ENCODE measurements at regions not wholly inside any gene's neighbourhood (a gene's known extent, or its start where the extent isn't known, plus 50 kb on each side); places are given as distances from the start of the nearest gene placed in this dataset.

GRCh38 chr9:71383308-71383940, 262.0 kb upstream of the TRPM3 start:
- POLR2A ChIA-PET (ENCODE audit: unreplicated experiment): no interaction called here
- TF ChIP-seq EZH2 (IDR thresholded peaks at IDR 0.05; ENCODE audit: low read length, unreplicated experiment) (no peak), CTCF (conservative IDR thresholded peaks at IDR 0.05; ENCODE audit: low read depth, low read length) (no peak), EZH2phosphoT487 (IDR thresholded peaks at IDR 0.05; ENCODE audit: borderline replicate concordance, low read length) (no peak)
- Histone ChIP-seq H3F3A (ENCODE audit: low read length, unreplicated experiment) (no peaks in the 10 kb centered on the region), H3K9me2 (replicated peaks; ENCODE audit: low read length) (no peaks in the 10 kb centered on the region), H3K27me3 (ENCODE audit: low read length) (peaks cover 8% of the 10 kb centered on the region), H3K9me3 (ENCODE audit: low read length) (no peaks in the 10 kb centered on the region), H2AFZ (ENCODE audit: low read length) (no peak overlapping the region), H4K20me1 (ENCODE audit: low read length) (no peaks in the 10 kb centered on the region), H3K4me2 (ENCODE audit: low read length) (no peak overlapping the region), H3K79me2 (ENCODE audit: low read length) (no peaks in the 10 kb centered on the region), H3K9ac (ENCODE audit: low read length) (no peak overlapping the region), H3K4me3 (ENCODE audit: low read length) (no peak overlapping the region), H3K4me1 (ENCODE audit: insufficient read depth, low read length) (no peaks in the 10 kb centered on the region), H3K27ac (ENCODE audit: low read length) (no peak overlapping the region), H3K36me3 (ENCODE audit: low read depth, low read length) (no peaks in the 10 kb centered on the region)
- CTCF ChIA-PET: no interaction called here
- BruUV-seq (replicated peaks): no TSS peak
- intact Hi-C loops (cut with micrococcal nuclease): no loop called here
- ATAC-seq (no peak), DNase-seq (no peak)

- H3K36me3 ChIP-seq (ENCODE audit: low read depth, low read length): no peaks in the 10 kb centered on the region
- CTCF ChIA-PET: no interaction called here
- DNase-seq: no peak
- ATAC-seq: no peak
- intact Hi-C loops (cut with micrococcal nuclease): no loop called here
- H3K4me3 ChIP-seq (ENCODE audit: low read length): no peak overlapping the region
- no peaks in the 10 kb centered on the region for H4K20me1 ChIP-seq (ENCODE audit: low read length)
- POLR2A ChIA-PET (ENCODE audit: unreplicated experiment): no interaction called here
- H3K27me3 ChIP-seq (ENCODE audit: low read length): peaks cover 7% of the 10 kb centered on the region; the same call in 1 of the 2 replicates
- H3K79me2 ChIP-seq (ENCODE audit: low read length): no peaks in the 10 kb centered on the region
- H3K9ac ChIP-seq (ENCODE audit: low read length): no peak overlapping the region
- no peaks in the 10 kb centered on the region for H3K9me3 ChIP-seq (ENCODE audit: low read length)
- H3F3A ChIP-seq (ENCODE audit: low read length, unreplicated experiment): no peaks in the 10 kb centered on the region
- H3K4me2 ChIP-seq (ENCODE audit: low read length): no peak overlapping the region
- H3K9me2 ChIP-seq (replicated peaks; ENCODE audit: low read length): no peaks in the 10 kb centered on the region
- no peak overlapping the region for H2AFZ ChIP-seq (ENCODE audit: low read length)
- H3K4me1 ChIP-seq (ENCODE audit: insufficient read depth, low read length): no peaks in the 10 kb centered on the region
- no peak overlapping the region for H3K27ac ChIP-seq (ENCODE audit: low read length)
- no peak for TF ChIP-seq EZH2phosphoT487 (IDR thresholded peaks at IDR 0.05; ENCODE audit: borderline replicate concordance, low read length)
- no peak for TF ChIP-seq CTCF (conservative IDR thresholded peaks at IDR 0.05; ENCODE audit: low read depth, low read length)
- TF ChIP-seq EZH2 (IDR thresholded peaks at IDR 0.05; ENCODE audit: low read length, unreplicated experiment): no peak
- no TSS peak for BruUV-seq (replicated peaks)
These were observed 246.7 kb upstream of the TRPM3 start for GRCh38 chr9:71368157-71368556.

GRCh38 chr9:71364186-71364955, 242.9 kb upstream of the TRPM3 start:
- Histone ChIP-seq H3K4me2 (ENCODE audit: low read length) (no peak overlapping the region), H3K4me3 (ENCODE audit: low read length) (no peak overlapping the region), H3F3A (ENCODE audit: low read length, unreplicated experiment) (no peaks in the 10 kb centered on the region), H3K27ac (ENCODE audit: low read length) (no peak overlapping the region), H3K36me3 (ENCODE audit: low read depth, low read length) (no peaks in the 10 kb centered on the region), H2AFZ (ENCODE audit: low read length) (no peak overlapping the region), H4K20me1 (ENCODE audit: low read length) (no peaks in the 10 kb centered on the region), H3K9me3 (ENCODE audit: low read length) (no peaks in the 10 kb centered on the region), H3K27me3 (ENCODE audit: low read length) (peaks cover 3% of the 10 kb centered on the region; the same call in 1 of the 2 replicates), H3K9me2 (replicated peaks; ENCODE audit: low read length) (no peaks in the 10 kb centered on the region), H3K9ac (ENCODE audit: low read length) (no peak overlapping the region), H3K4me1 (ENCODE audit: insufficient read depth, low read length) (no peaks in the 10 kb centered on the region), H3K79me2 (ENCODE audit: low read length) (no peaks in the 10 kb centered on the region)
- no TSS peak for BruUV-seq (replicated peaks)
- no peak for ATAC-seq
- DNase-seq: no peak
- TF ChIP-seq EZH2 (IDR thresholded peaks at IDR 0.05; ENCODE audit: low read length, unreplicated experiment) (no peak), CTCF (conservative IDR thresholded peaks at IDR 0.05; ENCODE audit: low read depth, low read length) (no peak), EZH2phosphoT487 (IDR thresholded peaks at IDR 0.05; ENCODE audit: borderline replicate concordance, low read length) (no peak)
- ChIA-PET POLR2A (ENCODE audit: unreplicated experiment) (no interaction called here), CTCF (no interaction called here)
- intact Hi-C loops (cut with micrococcal nuclease): no loop called here

Data from PC-3 (cell line).